KMS-11 (cell line): ENCODE measurements at regions not wholly inside any gene's neighbourhood (a gene's known extent, or its start where the extent isn't known, plus 50 kb on each side); places are given as distances from the start of the nearest gene placed in this dataset.

Experiments used
- H2AFZ ChIP-seq: fragments of 200-600 bp; sonication (generic); 2 replicates; pipeline ENCODE4 v1.6.1; 2016; ENCODE audit warnings: antibody characterized with exemption, mixed run types, low read depth
- H3K27ac ChIP-seq: fragments of 200-600 bp; sonication (generic); 2 replicates; pipeline ENCODE4 v1.6.1; 2016; ENCODE audit warnings: mild to moderate bottlenecking, mixed run types
- H3K27me3 ChIP-seq: fragments of 200-600 bp; sonication (generic); 2 replicates; pipeline ENCODE4 v1.6.1; 2017; ENCODE audit warnings: mild to moderate bottlenecking, low read depth, mixed run types, moderate library complexity; ENCODE audit not compliant: insufficient read depth
- H3K36me3 ChIP-seq: fragments of 200-600 bp; sonication (generic); 2 replicates; pipeline ENCODE4 v1.6.1; 2017; ENCODE audit warnings: mild to moderate bottlenecking, mixed run types; ENCODE audit not compliant: insufficient read depth
- H3K4me1 ChIP-seq: fragments of 200-600 bp; sonication (generic); 2 replicates; pipeline ENCODE4 v1.6.1; 2016; ENCODE audit warnings: mild to moderate bottlenecking, low read depth, mixed run types; ENCODE audit not compliant: poor library complexity, severe bottlenecking
- H3K4me2 ChIP-seq: fragments of 200-600 bp; sonication (generic); 2 replicates; pipeline ENCODE4 v1.7.0; 2016; ENCODE audit warnings: mild to moderate bottlenecking, mixed run types
- H3K4me3 ChIP-seq: fragments of 200-600 bp; sonication (generic); IDR thresholded peaks from 2 replicates; pipeline ENCODE4 v1.6.1; 2017; ENCODE audit warnings: low read depth, low read length, mixed read lengths; ENCODE audit not compliant: insufficient read depth
- H3K79me2 ChIP-seq: fragments of 200-600 bp; sonication (generic); 2 replicates; pipeline ENCODE4 v1.6.1; 2016; ENCODE audit warnings: low read depth, mixed run types; ENCODE audit not compliant: insufficient read depth
- H3K9ac ChIP-seq: fragments of 200-600 bp; sonication (generic); 2 replicates; pipeline ENCODE4 v1.6.1; 2016; ENCODE audit warnings: mild to moderate bottlenecking, mixed run types
- H4K20me1 ChIP-seq: fragments of 200-600 bp; sonication (generic); 2 replicates; pipeline ENCODE4 v1.6.1; 2016; ENCODE audit warnings: mild to moderate bottlenecking, mixed run types; ENCODE audit not compliant: insufficient read depth
- CTCF ChIP-seq: fragments of 200-600 bp; sonication (generic); conservative IDR thresholded peaks from 2 replicates; pipeline ENCODE4 v1.6.1; 2017; ENCODE audit warnings: low read depth, mild to moderate bottlenecking, antibody characterized with exemption, low read length, moderate library complexity, mixed read lengths

DNA sequence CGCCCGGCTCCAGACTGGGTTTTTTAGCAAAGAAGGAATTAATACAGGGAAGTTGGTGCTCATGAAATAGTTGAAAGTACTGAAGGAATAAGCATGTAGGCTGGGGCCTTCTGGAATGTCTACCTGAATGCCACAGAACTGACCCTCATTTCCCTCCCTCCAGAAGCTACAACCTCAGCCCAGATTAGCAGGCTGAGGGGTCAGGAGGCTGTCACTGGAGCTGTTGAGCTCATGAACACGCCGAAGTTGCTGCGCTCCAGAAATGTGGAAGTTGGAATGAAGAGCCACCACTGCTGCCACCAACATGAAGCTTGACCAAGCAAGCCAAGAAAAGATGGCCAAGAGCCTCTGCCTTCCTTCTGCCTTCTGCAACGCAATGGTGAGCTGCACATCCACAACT is 52.2 kb upstream of the KMT2E start:
- Histone ChIP-seq H2AFZ (no peak overlapping the region), H4K20me1 (no peaks in the 10 kb centered on the region), H3K36me3 (no peaks in the 10 kb centered on the region), H3K4me2 (peak overlapping the region; percentile 97), H3K27me3 (no peaks in the 10 kb centered on the region), H3K4me3 (no peak overlapping the region), H3K79me2 (no peaks in the 10 kb centered on the region), H3K27ac (peak overlapping the region; percentile 69), H3K9ac (peak overlapping the region; percentile 20; the same call in 1 of the 2 replicates), H3K4me1 (peaks cover 95% of the 10 kb centered on the region)
- TF ChIP-seq CTCF, result no peak

- Histone ChIP-seq H2AFZ (no peak overlapping the region), H3K4me1 (peaks cover 85% of the 10 kb centered on the region), H3K27me3 (no peaks in the 10 kb centered on the region), H3K27ac (peak overlapping the region; percentile 69), H4K20me1 (no peaks in the 10 kb centered on the region), H3K79me2 (no peaks in the 10 kb centered on the region), H3K4me3 (no peak overlapping the region), H3K9ac (peak overlapping the region; percentile 20; the same call in 1 of the 2 replicates), H3K4me2 (peak overlapping the region; percentile 97), H3K36me3 (no peaks in the 10 kb centered on the region)
- TF ChIP-seq CTCF, result no peak
Observed at GRCh38 chr7:104962781-104963180, 51.2 kb upstream of the KMT2E start.

DNA sequence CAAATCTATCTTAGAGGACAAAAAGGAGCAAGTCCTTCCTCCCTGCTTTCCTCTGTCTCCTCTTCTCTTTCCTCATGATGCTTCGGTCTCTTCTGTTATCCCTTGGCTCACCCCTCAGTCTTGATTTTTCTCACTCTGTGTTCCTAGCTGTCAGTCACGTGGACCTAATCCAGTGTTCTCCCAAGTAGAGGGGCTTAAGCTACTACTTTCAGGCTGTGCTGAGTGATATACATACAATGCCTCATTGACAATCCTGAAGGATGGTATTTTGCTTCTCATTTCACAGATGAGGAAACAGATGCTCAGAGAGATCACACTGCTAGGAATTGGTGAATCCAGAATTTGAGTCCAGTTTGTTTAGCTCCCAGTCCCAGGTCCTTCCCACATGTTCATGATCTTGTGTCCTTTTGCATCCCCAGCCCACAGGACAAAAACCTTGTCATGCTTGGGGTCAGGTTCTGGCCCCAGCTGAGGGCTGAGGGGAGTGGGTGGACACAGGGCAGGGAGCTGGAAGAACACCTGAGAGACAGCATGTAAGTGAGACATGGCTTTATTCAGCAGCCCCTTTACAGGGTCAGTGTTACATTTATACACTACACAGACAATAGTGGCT is 50.5 kb upstream of the KMT2E start:
- Histone ChIP-seq H3K36me3 (no peaks in the 10 kb centered on the region), H3K4me3 (no peak overlapping the region), H4K20me1 (no peaks in the 10 kb centered on the region), H3K27ac (peak overlapping the region; percentile 69), H3K9ac (peak overlapping the region; percentile 20; the same call in 1 of the 2 replicates), H3K4me1 (peaks cover 82% of the 10 kb centered on the region), H3K4me2 (peak overlapping the region; percentile 97), H3K27me3 (no peaks in the 10 kb centered on the region), H3K79me2 (no peaks in the 10 kb centered on the region), H2AFZ (peak overlapping the region; percentile 22; the same call in 1 of the 2 replicates)
- no peak for TF ChIP-seq CTCF

GRCh38 chr7:104963991-104964385 is 50.0 kb upstream of the KMT2E start:
- peak overlapping the region; percentile 22; the same call in 1 of the 2 replicates for H2AFZ ChIP-seq
- no peaks in the 10 kb centered on the region for H3K79me2 ChIP-seq
- no peaks in the 10 kb centered on the region for H4K20me1 ChIP-seq
- TF ChIP-seq CTCF, result no peak
- peak overlapping the region; percentile 17; the same call in 1 of the 2 replicates for H3K9ac ChIP-seq
- no peak overlapping the region for H3K4me3 ChIP-seq
- H3K4me1 ChIP-seq, result peaks cover 82% of the 10 kb centered on the region
- H3K27me3 ChIP-seq, result no peaks in the 10 kb centered on the region
- H3K27ac ChIP-seq, result peak overlapping the region; percentile 69
- no peaks in the 10 kb centered on the region for H3K36me3 ChIP-seq
- H3K4me2 ChIP-seq, result peak overlapping the region; percentile 97
